Right lobe of liver (tissue), 6 donors: ENCODE measurements at regions not wholly inside any gene's neighbourhood (a gene's known extent, or its start where the extent isn't known, plus 50 kb on each side); places are given as distances from the start of the nearest gene placed in this dataset.

Experiments
- ATAC-seq, 4 donors: fragments of 200-7000 bp; cut with Tn5 transposase; one replicate each; pipeline ENCODE4 v1.9.1; 2020; ENCODE audit warnings: mild to moderate bottlenecking in 4 of 4, moderate library complexity in 4 of 4
- DNase-seq, 3 donors: peaks; one replicate each; pipeline ENCODE4 v3.0.0-alpha.2; 2020
- H3K27ac ChIP-seq, 3 donors: fragments of 200-600 bp; one replicate each; pipeline ENCODE4 v1.8.0; 2022
- H3K27me3 ChIP-seq, 2 donors: fragments of 200-600 bp; one replicate each; pipeline ENCODE4 v1.8.0; 2022
- H3K36me3 ChIP-seq, 4 donors: fragments of 200-600 bp; sonication (generic) in 1 of 4; one replicate each; pipeline versions ENCODE4 v1.5.1 to v1.8.0; 2017 to 2022; ENCODE audit warnings: control low read depth in 1 of 4
- H3K4me1 ChIP-seq, 4 donors: fragments of 200-600 bp; sonication (generic) in 1 of 4; one replicate each; pipeline versions ENCODE4 v1.5.1 to v1.8.0; 2017 to 2022; ENCODE audit warnings: control low read depth in 1 of 4
- H3K4me3 ChIP-seq, 3 donors: fragments of 200-600 bp; one replicate each; pipeline ENCODE4 v1.8.0; 2022
- H3K9me3 ChIP-seq, 4 donors: fragments of 200-600 bp; sonication (generic) in 1 of 4; one replicate each; pipeline versions ENCODE4 v1.5.1 to v1.8.0; 2017 to 2022; ENCODE audit warnings: control low read depth in 1 of 4
- POLR2A ChIP-seq: fragments of 450-650 bp; IDR thresholded peaks from one replicate; pipeline ENCODE4 v1.6.1; 2017; ENCODE audit warnings: antibody characterized with exemption, mild to moderate bottlenecking
- WGBS: methylation state at CpG from one replicate; pipeline ENCODE4 v1.1.6; 2018; ENCODE audit warnings: low coverage, low lambda C conversion rate; ENCODE audit not compliant: insufficient coverage; ENCODE audit errors: missing lambda C conversion rate; 5-methylcytosine and 5-hydroxymethylcytosine counted together
- intact Hi-C, 2 donors: fragments of 100-400 bp; cut with DNase I; formaldehyde crosslinking; loops; one replicate each; pipeline versions ENCODE4 v1.11.2 to v1.14.1; 2022
- TF ChIP-seq, protein P1 (sequence below), 4 donors: fragments of 200-600 bp in 3 of 4; fragments of 450-650 bp in 1 of 4; IDR thresholded peaks; one replicate each; pipeline versions ENCODE4 v1.5.1 to v1.8.0; 2016 to 2022; ENCODE audit warnings: antibody characterized with exemption in 4 of 4, mild to moderate bottlenecking in 2 of 4
- donor health status: DM: no; HTN: yes; CAD: no.
- donor health status: DM: no; HTN: no; CAD: no.
- donor health status: DM: no; HTN: no; CAD: no.
- donor health status: DM: no; HTN: yes; CAD: no.
- donor health status: DM: no; HTN: yes; CAD: no.

GRCh38 chr3:28891485-28891884 lies 389.4 kb upstream of the RBMS3 start:
- TF ChIP-seq, protein P1, sequence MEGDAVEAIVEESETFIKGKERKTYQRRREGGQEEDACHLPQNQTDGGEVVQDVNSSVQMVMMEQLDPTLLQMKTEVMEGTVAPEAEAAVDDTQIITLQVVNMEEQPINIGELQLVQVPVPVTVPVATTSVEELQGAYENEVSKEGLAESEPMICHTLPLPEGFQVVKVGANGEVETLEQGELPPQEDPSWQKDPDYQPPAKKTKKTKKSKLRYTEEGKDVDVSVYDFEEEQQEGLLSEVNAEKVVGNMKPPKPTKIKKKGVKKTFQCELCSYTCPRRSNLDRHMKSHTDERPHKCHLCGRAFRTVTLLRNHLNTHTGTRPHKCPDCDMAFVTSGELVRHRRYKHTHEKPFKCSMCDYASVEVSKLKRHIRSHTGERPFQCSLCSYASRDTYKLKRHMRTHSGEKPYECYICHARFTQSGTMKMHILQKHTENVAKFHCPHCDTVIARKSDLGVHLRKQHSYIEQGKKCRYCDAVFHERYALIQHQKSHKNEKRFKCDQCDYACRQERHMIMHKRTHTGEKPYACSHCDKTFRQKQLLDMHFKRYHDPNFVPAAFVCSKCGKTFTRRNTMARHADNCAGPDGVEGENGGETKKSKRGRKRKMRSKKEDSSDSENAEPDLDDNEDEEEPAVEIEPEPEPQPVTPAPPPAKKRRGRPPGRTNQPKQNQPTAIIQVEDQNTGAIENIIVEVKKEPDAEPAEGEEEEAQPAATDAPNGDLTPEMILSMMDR (IDR thresholded peaks at IDR 0.05), result no peak
- no peak for TF ChIP-seq POLR2A
- no peaks in the 10 kb centered on the region for H3K9me3 ChIP-seq
- peak in 1 of 4 donors; percentile 38 for ATAC-seq
- DNase-seq, result no peak
- H3K4me3 ChIP-seq, result no peak overlapping the region
- H3K27ac ChIP-seq, result no peak overlapping the region
- H3K27me3 ChIP-seq, result no peaks in the 10 kb centered on the region
- intact Hi-C loops, result no loop called here
- no peaks in the 10 kb centered on the region for H3K4me1 ChIP-seq
- 61% methylated on average over 4 of the region's 4 CpGs for WGBS
- H3K36me3 ChIP-seq, result no peaks in the 10 kb centered on the region

- Histone ChIP-seq H3K4me3 (no peak overlapping the region), H3K27ac (no peak overlapping the region)
- no peak for TF ChIP-seq POLR2A
Observed at GRCh38 chr3:28900301-28900700, 380.6 kb upstream of the RBMS3 start.

GRCh38 chr3:28901018-28901417 lies 379.9 kb upstream of the RBMS3 start:
- H3K27ac ChIP-seq, result no peak overlapping the region

More at GRCh38 chr3:28900301-28900700, 380.6 kb upstream of the RBMS3 start:
- DNase-seq (no peak), ATAC-seq (no peak)
- Histone ChIP-seq H3K36me3 (no peaks in the 10 kb centered on the region), H3K27me3 (no peaks in the 10 kb centered on the region), H3K4me1 (no peaks in the 10 kb centered on the region), H3K9me3 (no peaks in the 10 kb centered on the region)
- WGBS, result 15% methylated on average over 1 of the region's 1 CpG
- intact Hi-C loops, result no loop called here

GRCh38 chr3:28903171-28903601 lies 377.7 kb upstream of the RBMS3 start:
- no peak overlapping the region for H3K27ac ChIP-seq
- WGBS, result no CpG with 5 or more reads among the region's 30 CpGs
- intact Hi-C loops, result no loop called here
- no peak overlapping the region for H3K4me3 ChIP-seq
- no peaks in the 10 kb centered on the region for H3K36me3 ChIP-seq
- no peaks in the 10 kb centered on the region for H3K27me3 ChIP-seq
- no peaks in the 10 kb centered on the region for H3K9me3 ChIP-seq
- H3K4me1 ChIP-seq, result no peaks in the 10 kb centered on the region
- ATAC-seq, result peak in 1 of 4 donors; percentile 22
- DNase-seq, result peak in 1 of 3 donors; percentile 53
- no peak for TF ChIP-seq POLR2A
- TF ChIP-seq, protein P1 (IDR thresholded peaks at IDR 0.05), result no peak

More at GRCh38 chr3:28901018-28901417, 379.9 kb upstream of the RBMS3 start:
- H3K9me3 ChIP-seq, result no peaks in the 10 kb centered on the region
- H3K27me3 ChIP-seq, result no peaks in the 10 kb centered on the region
- ATAC-seq (no peak), DNase-seq (no peak)
- no peak for TF ChIP-seq POLR2A
- TF ChIP-seq, protein P1 (IDR thresholded peaks at IDR 0.05), result no peak
- no peaks in the 10 kb centered on the region for H3K36me3 ChIP-seq
- intact Hi-C loops, result no loop called here
- no peaks in the 10 kb centered on the region for H3K4me1 ChIP-seq
- no peak overlapping the region for H3K4me3 ChIP-seq

GRCh38 chr3:28905798-28906197 lies 375.1 kb upstream of the RBMS3 start:
- intact Hi-C loops, result no loop called here
- Histone ChIP-seq H3K36me3 (no peaks in the 10 kb centered on the region), H3K27me3 (no peaks in the 10 kb centered on the region), H3K4me1 (no peaks in the 10 kb centered on the region), H3K27ac (no peak overlapping the region), H3K9me3 (no peaks in the 10 kb centered on the region), H3K4me3 (no peak overlapping the region)
- TF ChIP-seq, protein P1 (IDR thresholded peaks at IDR 0.05), result no peak
- no peak for TF ChIP-seq POLR2A
- DNase-seq, result no peak
- WGBS, result 16% methylated on average over 3 of the region's 3 CpGs
- no peak for ATAC-seq
